Caco-2 (cell line): ENCODE measurements at regions not wholly inside any gene's neighbourhood (a gene's known extent, or its start where the extent isn't known, plus 50 kb on each side); places are given as distances from the start of the nearest gene placed in this dataset.

Source experiments
- BruUV-seq: library from RNA; stranded (reverse); fragments of 400-500 nt; replicated peaks from 2 replicates; lab custom pipeline; 2021; lab: Mats Ljungman, UMichigan
- CTCF ChIA-PET: fragments of 300-600 bp; sonication (Branson Sonifier 250); formaldehyde crosslinking; loops from one replicate; lab custom pipeline; 2022; ENCODE audit warnings: antibody characterized with exemption; lab: Charles Lee
- POLR2A ChIA-PET: fragments of 300-600 bp; sonication (Branson Sonifier 250); formaldehyde crosslinking; loops from one replicate; lab custom pipeline; 2022; ENCODE audit warnings: antibody characterized with exemption; lab: Charles Lee
- DNase-seq, 2 experiments: peaks; one replicate each; pipeline versions ENCODE4 v3.0.0 to v3.0.0-alpha.2; 2020 to 2022
- H3K27me3 ChIP-seq: replicated peaks from 2 replicates; pipeline ENCODE4 v1.6.0; 2011; ENCODE audit warnings: low read length; ENCODE audit not compliant: control insufficient read depth, insufficient read depth
- H3K36me3 ChIP-seq: 2 replicates; pipeline ENCODE4 v1.5.1; 2011; ENCODE audit warnings: low read length; ENCODE audit not compliant: control insufficient read depth, insufficient read depth
- H3K4me1 ChIP-seq: fragments of 250-450 bp; sonication (Bioruptor Pico); 2 replicates; pipeline ENCODE4 v1.5.1; 2020; ENCODE audit warnings: mild to moderate bottlenecking
- H3K4me3 ChIP-seq: 2 replicates; pipeline ENCODE4 v1.5.1; 2011; ENCODE audit warnings: low read depth, mild to moderate bottlenecking, control low read depth, low read length
- H3K9me3 ChIP-seq: fragments of 250-450 bp; sonication (Bioruptor Pico); 2 replicates; pipeline ENCODE4 v1.5.1; 2020; ENCODE audit warnings: mild to moderate bottlenecking, moderate library complexity
- H3K27ac Mint-ChIP-seq: one replicate; pipeline ENCODE4 v1.8.0; 2022; ENCODE audit warnings: mixed read lengths; ENCODE audit not compliant: unreplicated experiment
- H3K27me3 Mint-ChIP-seq: one replicate; pipeline ENCODE4 v1.8.0; 2022; ENCODE audit warnings: mixed read lengths; ENCODE audit not compliant: insufficient read depth, unreplicated experiment
- H3K36me3 Mint-ChIP-seq: one replicate; pipeline ENCODE4 v1.8.0; 2022; ENCODE audit warnings: mild to moderate bottlenecking, mixed read lengths; ENCODE audit not compliant: insufficient read depth, unreplicated experiment
- H3K4me1 Mint-ChIP-seq: one replicate; pipeline ENCODE4 v1.8.0; 2022; ENCODE audit warnings: low read depth, mixed read lengths; ENCODE audit not compliant: unreplicated experiment
- H3K4me3 Mint-ChIP-seq: one replicate; pipeline ENCODE4 v1.8.0; 2022; ENCODE audit warnings: mild to moderate bottlenecking, moderate library complexity, mixed read lengths; ENCODE audit not compliant: unreplicated experiment
- H3K9me3 Mint-ChIP-seq: one replicate; pipeline ENCODE4 v1.8.0; 2022; ENCODE audit warnings: mixed read lengths; ENCODE audit not compliant: unreplicated experiment
- CTCF ChIP-seq, 2 experiments: fragments of 200-600 bp in 1 of 2; IDR thresholded peaks; 1 replicate in 1 of 2; 2 replicates in 1 of 2; pipeline versions ENCODE4 v1.5.1 to v1.8.0; 2011 to 2022; ENCODE audit warnings: antibody characterized with exemption in 1 of 2, control low read depth in 1 of 2, inconsistent platforms in 1 of 2, low read depth in 1 of 2, low read length in 1 of 2, mild to moderate bottlenecking in 1 of 2, moderate library complexity in 1 of 2; ENCODE audit not compliant: insufficient read depth in 1 of 2, severe bottlenecking in 1 of 2, unreplicated experiment in 1 of 2
- intact Hi-C: fragments of 100-400 bp; cut with micrococcal nuclease; formaldehyde crosslinking; loops from one replicate; pipeline ENCODE4 v1.10.0; 2022; ENCODE audit not compliant: unreplicated experiment

GRCh38 chr4:41436419-41436818 lies 101.5 kb upstream of the LIMCH1 start:
- intact Hi-C loops: no loop called here
- DNase-seq: no peak
- Mint-ChIP-seq H3K36me3 (no peaks in the 10 kb centered on the region), H3K9me3 (no peaks in the 10 kb centered on the region), H3K27ac (no peak overlapping the region), H3K4me3 (no peak overlapping the region), H3K27me3 (no peaks in the 10 kb centered on the region), H3K4me1 (peaks cover 33% of the 10 kb centered on the region)
- Histone ChIP-seq H3K27me3 (no peaks in the 10 kb centered on the region), H3K4me3 (no peak overlapping the region), H3K9me3 (no peaks in the 10 kb centered on the region), H3K4me1 (peaks cover 34% of the 10 kb centered on the region), H3K36me3 (no peaks in the 10 kb centered on the region)
- ChIA-PET CTCF (no interaction called here), POLR2A (no interaction called here)
- BruUV-seq: no TSS peak
- no peak for TF ChIP-seq CTCF (IDR thresholded peaks at IDR 0.05; ENCODE audit: insufficient read depth in 1 of 2, low read depth in 1 of 2, low read length in 1 of 2, severe bottlenecking in 1 of 2, unreplicated experiment in 1 of 2)

GRCh38 chr4:41437111-41437536 lies 100.8 kb upstream of the LIMCH1 start:
- DNase-seq: no peak
- H3K9me3 ChIP-seq: no peaks in the 10 kb centered on the region
- H3K27me3 Mint-ChIP-seq: no peaks in the 10 kb centered on the region
- H3K4me1 Mint-ChIP-seq: peaks cover 28% of the 10 kb centered on the region
- no peak overlapping the region for H3K27ac Mint-ChIP-seq
- H3K36me3 ChIP-seq: no peaks in the 10 kb centered on the region
- no peaks in the 10 kb centered on the region for H3K9me3 Mint-ChIP-seq
- H3K36me3 Mint-ChIP-seq: no peaks in the 10 kb centered on the region
- no TSS peak for BruUV-seq
- peaks cover 27% of the 10 kb centered on the region for H3K4me1 ChIP-seq
- intact Hi-C loops: no loop called here
- ChIA-PET CTCF (no interaction called here), POLR2A (no interaction called here)
- no peak overlapping the region for H3K4me3 ChIP-seq
- H3K4me3 Mint-ChIP-seq: no peak overlapping the region
- no peaks in the 10 kb centered on the region for H3K27me3 ChIP-seq
- TF ChIP-seq CTCF (IDR thresholded peaks at IDR 0.05; ENCODE audit: insufficient read depth in 1 of 2, low read depth in 1 of 2, low read length in 1 of 2, severe bottlenecking in 1 of 2, unreplicated experiment in 1 of 2): no peak

GRCh38 chr4:41438931-41439297 lies 99.0 kb upstream of the LIMCH1 start:
- Mint-ChIP-seq H3K9me3 (no peaks in the 10 kb centered on the region), H3K36me3 (no peaks in the 10 kb centered on the region), H3K27ac (no peak overlapping the region), H3K4me1 (peaks cover 10% of the 10 kb centered on the region), H3K4me3 (no peak overlapping the region), H3K27me3 (no peaks in the 10 kb centered on the region)
- ChIA-PET CTCF (no interaction called here), POLR2A (no interaction called here)
- no peaks in the 10 kb centered on the region for H3K36me3 ChIP-seq
- intact Hi-C loops: no loop called here
- no TSS peak for BruUV-seq
- H3K4me1 ChIP-seq: peaks cover 9% of the 10 kb centered on the region
- no peaks in the 10 kb centered on the region for H3K9me3 ChIP-seq
- no peaks in the 10 kb centered on the region for H3K27me3 ChIP-seq
- no peak for DNase-seq
- H3K4me3 ChIP-seq: no peak overlapping the region
- TF ChIP-seq CTCF (IDR thresholded peaks at IDR 0.05; ENCODE audit: insufficient read depth in 1 of 2, low read depth in 1 of 2, low read length in 1 of 2, severe bottlenecking in 1 of 2, unreplicated experiment in 1 of 2): no peak
